Inferior parietal cortex (tissue), 1 donor: ENCODE measurements at regions not wholly inside any gene's neighbourhood (a gene's known extent, or its start where the extent isn't known, plus 50 kb on each side); places are given as distances from the start of the nearest gene placed in this dataset.

Source experiments
- DNase-seq: peaks from one replicate; pipeline ENCODE4 v3.0.0-alpha.2; 2016; ENCODE audit errors: extremely low spot score

- DNase-seq = no peak
Measured at GRCh38 chr9:81741103-81741502, 51.8 kb upstream of the TLE1 start.

GRCh38 chr9:81748091-81748490, 58.7 kb upstream of the TLE1 start:
- no peak for DNase-seq

- DNase-seq = no peak
Measured at GRCh38 chr9:81753436-81753835, 64.1 kb upstream of the TLE1 start.

GRCh38 chr9:81754245-81754644, 64.9 kb upstream of the TLE1 start:
- no peak for DNase-seq

GRCh38 chr9:81755721-81756120, 66.4 kb upstream of the TLE1 start:
- no peak for DNase-seq

- no peak for DNase-seq
Measured at GRCh38 chr9:81756561-81756960, 67.2 kb upstream of the TLE1 start.

- DNase-seq = no peak
Measured at GRCh38 chr9:81758123-81758797, 68.9 kb upstream of the TLE1 start.

GRCh38 chr9:81759680-81760215, 70.4 kb upstream of the TLE1 start:
- no peak for DNase-seq

GRCh38 chr9:81767921-81768320, 78.6 kb upstream of the TLE1 start:
- DNase-seq = no peak

GRCh38 chr9:81771571-81771970, 82.2 kb upstream of the TLE1 start:
- no peak for DNase-seq

- DNase-seq = no peak
Measured at GRCh38 chr9:81772144-81772543, 82.8 kb upstream of the TLE1 start.

GRCh38 chr9:81776390-81776789, 87.0 kb upstream of the TLE1 start:
- DNase-seq = no peak

- DNase-seq = no peak
Measured at GRCh38 chr9:81776834-81777233, 87.5 kb upstream of the TLE1 start.

- peak; percentile 49 for DNase-seq
Measured at GRCh38 chr9:81777482-81777881, 88.1 kb upstream of the TLE1 start.

GRCh38 chr9:81782313-81782995, 93.1 kb upstream of the TLE1 start:
- no peak for DNase-seq

GRCh38 chr9:81787747-81788632, 98.6 kb upstream of the TLE1 start:
- DNase-seq = no peak

GRCh38 chr9:81789721-81790120, 100.4 kb upstream of the TLE1 start:
- DNase-seq = no peak

GRCh38 chr9:81790166-81790565, 100.8 kb upstream of the TLE1 start:
- no peak for DNase-seq

GRCh38 chr9:81791076-81791475, 101.7 kb upstream of the TLE1 start:
- DNase-seq = no peak

- no peak for DNase-seq
Measured at GRCh38 chr9:81798606-81799005, 109.3 kb upstream of the TLE1 start.

- no peak for DNase-seq
Measured at GRCh38 chr9:81801190-81801589, 111.8 kb upstream of the TLE1 start.

GRCh38 chr9:81804306-81804705, 115.0 kb upstream of the TLE1 start:
- DNase-seq = no peak
